ENCODE measurements at regions not wholly inside any gene's neighbourhood (a gene's known extent, or its start where the extent isn't known, plus 50 kb on each side); places are given as distances from the start of the nearest gene placed in this dataset.

DNA sequence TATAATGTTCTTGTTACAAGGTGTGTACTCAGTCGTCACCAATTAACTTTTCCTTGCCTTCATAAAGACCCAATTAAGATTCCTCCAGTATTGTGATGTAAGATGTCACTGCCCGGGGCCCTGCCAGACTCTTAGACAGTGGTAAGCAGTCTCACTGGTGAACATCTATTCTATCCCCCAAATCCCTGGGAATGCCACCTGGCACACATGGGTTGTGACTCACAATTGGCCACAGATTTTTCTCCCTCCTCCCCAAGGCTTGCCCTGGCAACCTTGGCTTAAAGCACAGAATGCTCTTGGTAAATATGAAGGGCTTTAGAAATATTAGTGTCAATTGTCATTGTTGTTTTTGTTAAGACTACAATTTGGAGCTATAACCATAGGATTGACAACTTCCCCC is 287.9 kb downstream of the ETAA1 start:
- TF ChIP-seq, protein P1, sequence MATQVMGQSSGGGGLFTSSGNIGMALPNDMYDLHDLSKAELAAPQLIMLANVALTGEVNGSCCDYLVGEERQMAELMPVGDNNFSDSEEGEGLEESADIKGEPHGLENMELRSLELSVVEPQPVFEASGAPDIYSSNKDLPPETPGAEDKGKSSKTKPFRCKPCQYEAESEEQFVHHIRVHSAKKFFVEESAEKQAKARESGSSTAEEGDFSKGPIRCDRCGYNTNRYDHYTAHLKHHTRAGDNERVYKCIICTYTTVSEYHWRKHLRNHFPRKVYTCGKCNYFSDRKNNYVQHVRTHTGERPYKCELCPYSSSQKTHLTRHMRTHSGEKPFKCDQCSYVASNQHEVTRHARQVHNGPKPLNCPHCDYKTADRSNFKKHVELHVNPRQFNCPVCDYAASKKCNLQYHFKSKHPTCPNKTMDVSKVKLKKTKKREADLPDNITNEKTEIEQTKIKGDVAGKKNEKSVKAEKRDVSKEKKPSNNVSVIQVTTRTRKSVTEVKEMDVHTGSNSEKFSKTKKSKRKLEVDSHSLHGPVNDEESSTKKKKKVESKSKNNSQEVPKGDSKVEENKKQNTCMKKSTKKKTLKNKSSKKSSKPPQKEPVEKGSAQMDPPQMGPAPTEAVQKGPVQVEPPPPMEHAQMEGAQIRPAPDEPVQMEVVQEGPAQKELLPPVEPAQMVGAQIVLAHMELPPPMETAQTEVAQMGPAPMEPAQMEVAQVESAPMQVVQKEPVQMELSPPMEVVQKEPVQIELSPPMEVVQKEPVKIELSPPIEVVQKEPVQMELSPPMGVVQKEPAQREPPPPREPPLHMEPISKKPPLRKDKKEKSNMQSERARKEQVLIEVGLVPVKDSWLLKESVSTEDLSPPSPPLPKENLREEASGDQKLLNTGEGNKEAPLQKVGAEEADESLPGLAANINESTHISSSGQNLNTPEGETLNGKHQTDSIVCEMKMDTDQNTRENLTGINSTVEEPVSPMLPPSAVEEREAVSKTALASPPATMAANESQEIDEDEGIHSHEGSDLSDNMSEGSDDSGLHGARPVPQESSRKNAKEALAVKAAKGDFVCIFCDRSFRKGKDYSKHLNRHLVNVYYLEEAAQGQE (IDR thresholded peaks at IDR 0.05; ENCODE audit: low read depth, low read length) = no peak
- TF ChIP-seq, protein P2, sequence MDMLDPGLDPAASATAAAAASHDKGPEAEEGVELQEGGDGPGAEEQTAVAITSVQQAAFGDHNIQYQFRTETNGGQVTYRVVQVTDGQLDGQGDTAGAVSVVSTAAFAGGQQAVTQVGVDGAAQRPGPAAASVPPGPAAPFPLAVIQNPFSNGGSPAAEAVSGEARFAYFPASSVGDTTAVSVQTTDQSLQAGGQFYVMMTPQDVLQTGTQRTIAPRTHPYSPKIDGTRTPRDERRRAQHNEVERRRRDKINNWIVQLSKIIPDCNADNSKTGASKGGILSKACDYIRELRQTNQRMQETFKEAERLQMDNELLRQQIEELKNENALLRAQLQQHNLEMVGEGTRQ (IDR thresholded peaks at IDR 0.05; ENCODE audit: borderline replicate concordance, low read depth, low read length) = no peak

Measured in GM12878 (cell line).